RWPE1 (cell line): ENCODE measurements at regions not wholly inside any gene's neighbourhood (a gene's known extent, or its start where the extent isn't known, plus 50 kb on each side); places are given as distances from the start of the nearest gene placed in this dataset.

Source experiments
- CTCF ChIA-PET: fragments of 350-600 bp; sonication (Branson Sonifier 250); formaldehyde crosslinking; extraction: SDS; loops from one replicate; lab custom pipeline; 2021; lab: Yijun Ruan, JAX
- POLR2A ChIA-PET: fragments of 400-600 bp; formaldehyde crosslinking; extraction: SDS; loops from one replicate; lab custom pipeline; 2020; ENCODE audit warnings: antibody characterized with exemption; ENCODE audit not compliant: low non-redundant PET; lab: Yijun Ruan, JAX
- DNase-seq: peaks from one replicate; pipeline ENCODE4 v3.0.0; 2012; ENCODE audit warnings: low spot score
- H3K27ac ChIP-seq: fragments of 450-650 bp; 2 replicates; pipeline ENCODE4 v1.5.1; 2017
- TF ChIP-seq, protein P1 (sequence below): fragments of 450-650 bp; conservative IDR thresholded peaks from 2 replicates; pipeline ENCODE4 v1.5.1; 2017; ENCODE audit warnings: low read depth, mild to moderate bottlenecking

DNA sequence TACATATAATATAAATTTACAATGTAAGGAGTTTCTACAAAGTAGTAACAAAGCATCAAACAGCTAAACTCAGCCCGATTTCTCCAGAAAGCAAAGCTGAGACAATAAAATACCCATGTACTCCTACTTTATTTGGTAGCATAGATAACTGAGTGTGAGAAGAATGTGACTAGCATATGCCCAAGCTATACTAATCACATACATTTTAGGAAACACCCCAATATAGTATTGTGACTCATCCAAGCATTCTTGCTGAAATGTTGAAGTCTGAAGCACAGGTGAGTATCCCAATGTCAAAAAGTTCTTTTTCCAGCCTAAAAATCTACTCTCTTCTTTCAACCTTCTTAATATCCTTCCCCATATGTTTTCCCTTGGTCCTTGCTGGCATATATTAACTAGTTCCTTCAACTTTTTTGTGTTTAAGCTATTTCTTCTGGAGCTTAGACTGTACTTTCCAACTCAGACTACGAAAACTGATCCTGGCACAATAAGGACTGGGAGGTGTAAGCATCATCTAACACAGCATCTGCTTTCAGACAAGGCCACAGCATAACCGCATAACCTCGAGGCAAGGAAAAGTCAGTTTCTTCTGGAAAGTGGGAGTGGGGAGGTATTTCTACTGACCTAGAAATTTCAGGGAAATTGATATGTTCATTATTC lies 163.0 kb upstream of the RNPC3 start:
- no peak for DNase-seq
- TF ChIP-seq, protein P1, sequence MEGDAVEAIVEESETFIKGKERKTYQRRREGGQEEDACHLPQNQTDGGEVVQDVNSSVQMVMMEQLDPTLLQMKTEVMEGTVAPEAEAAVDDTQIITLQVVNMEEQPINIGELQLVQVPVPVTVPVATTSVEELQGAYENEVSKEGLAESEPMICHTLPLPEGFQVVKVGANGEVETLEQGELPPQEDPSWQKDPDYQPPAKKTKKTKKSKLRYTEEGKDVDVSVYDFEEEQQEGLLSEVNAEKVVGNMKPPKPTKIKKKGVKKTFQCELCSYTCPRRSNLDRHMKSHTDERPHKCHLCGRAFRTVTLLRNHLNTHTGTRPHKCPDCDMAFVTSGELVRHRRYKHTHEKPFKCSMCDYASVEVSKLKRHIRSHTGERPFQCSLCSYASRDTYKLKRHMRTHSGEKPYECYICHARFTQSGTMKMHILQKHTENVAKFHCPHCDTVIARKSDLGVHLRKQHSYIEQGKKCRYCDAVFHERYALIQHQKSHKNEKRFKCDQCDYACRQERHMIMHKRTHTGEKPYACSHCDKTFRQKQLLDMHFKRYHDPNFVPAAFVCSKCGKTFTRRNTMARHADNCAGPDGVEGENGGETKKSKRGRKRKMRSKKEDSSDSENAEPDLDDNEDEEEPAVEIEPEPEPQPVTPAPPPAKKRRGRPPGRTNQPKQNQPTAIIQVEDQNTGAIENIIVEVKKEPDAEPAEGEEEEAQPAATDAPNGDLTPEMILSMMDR = no peak
- no peak overlapping the region for H3K27ac ChIP-seq
- CTCF ChIA-PET = no interaction called here
- POLR2A ChIA-PET = no interaction called here

DNA sequence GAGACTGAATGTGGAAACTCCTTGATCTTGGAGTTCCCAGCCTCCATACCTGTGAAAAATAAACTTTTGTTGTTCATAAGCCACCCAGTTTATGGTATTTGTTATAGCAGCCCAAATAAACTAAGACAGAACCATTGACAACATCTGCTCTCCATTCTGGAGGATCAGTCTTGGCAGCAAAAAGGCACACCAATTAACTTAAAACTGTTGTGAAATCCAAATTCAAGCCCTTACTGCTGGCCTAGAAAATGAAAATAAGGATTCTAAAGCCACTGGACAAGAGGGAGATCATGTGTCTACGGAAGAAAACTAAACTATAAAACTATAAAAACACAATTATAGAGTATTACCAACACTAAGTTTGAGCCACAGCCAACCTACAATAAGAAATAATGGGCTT lies 172.1 kb upstream of the RNPC3 start:
- no peak overlapping the region for H3K27ac ChIP-seq
- POLR2A ChIA-PET = no interaction called here
- no peak for DNase-seq
- TF ChIP-seq, protein P1 = no peak
- CTCF ChIA-PET = no interaction called here

DNA sequence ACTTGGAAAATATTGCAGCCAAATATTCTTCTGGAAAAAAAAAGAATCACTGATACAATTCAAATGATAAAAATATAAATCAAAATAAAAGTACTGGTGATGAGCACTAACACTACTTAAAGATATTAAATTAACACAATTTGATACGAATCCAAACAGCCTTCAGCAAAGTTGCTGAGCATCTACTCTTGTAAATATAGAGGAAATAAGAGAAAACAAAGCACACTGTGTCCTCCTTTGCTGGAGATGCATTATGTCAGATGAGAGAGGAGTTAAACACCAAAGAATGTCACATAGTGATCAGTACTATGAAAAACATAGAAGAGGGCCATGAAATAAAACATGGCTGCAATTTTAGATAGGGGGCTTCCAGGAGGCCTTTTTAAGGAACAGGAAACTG lies 177.4 kb upstream of the RNPC3 start:
- no peak overlapping the region for H3K27ac ChIP-seq
- ChIA-PET POLR2A (no interaction called here), CTCF (no interaction called here)
- DNase-seq = no peak
- TF ChIP-seq, protein P1 = no peak

DNA sequence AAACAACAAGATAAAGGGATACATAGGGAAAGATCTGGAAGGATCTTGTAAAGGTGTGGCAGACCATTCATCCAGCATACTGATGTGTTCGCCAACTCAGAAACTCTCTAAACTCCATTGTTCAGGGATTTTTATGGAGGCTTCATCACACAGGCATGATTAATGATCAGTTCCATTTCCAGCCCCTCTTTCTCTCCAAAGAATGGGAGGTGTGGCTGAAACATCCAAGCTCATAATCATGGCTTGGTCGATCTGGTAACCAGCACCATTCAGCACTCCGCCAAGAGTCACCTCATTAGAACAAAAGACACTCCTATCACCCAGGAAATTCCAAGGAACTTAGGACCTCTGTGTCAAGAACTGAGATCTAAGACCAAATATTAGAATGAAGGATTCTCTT lies 180.6 kb upstream of the RNPC3 start:
- ChIA-PET POLR2A (no interaction called here), CTCF (no interaction called here)
- H3K27ac ChIP-seq = no peak overlapping the region
- DNase-seq = no peak
- TF ChIP-seq, protein P1 = no peak

DNA sequence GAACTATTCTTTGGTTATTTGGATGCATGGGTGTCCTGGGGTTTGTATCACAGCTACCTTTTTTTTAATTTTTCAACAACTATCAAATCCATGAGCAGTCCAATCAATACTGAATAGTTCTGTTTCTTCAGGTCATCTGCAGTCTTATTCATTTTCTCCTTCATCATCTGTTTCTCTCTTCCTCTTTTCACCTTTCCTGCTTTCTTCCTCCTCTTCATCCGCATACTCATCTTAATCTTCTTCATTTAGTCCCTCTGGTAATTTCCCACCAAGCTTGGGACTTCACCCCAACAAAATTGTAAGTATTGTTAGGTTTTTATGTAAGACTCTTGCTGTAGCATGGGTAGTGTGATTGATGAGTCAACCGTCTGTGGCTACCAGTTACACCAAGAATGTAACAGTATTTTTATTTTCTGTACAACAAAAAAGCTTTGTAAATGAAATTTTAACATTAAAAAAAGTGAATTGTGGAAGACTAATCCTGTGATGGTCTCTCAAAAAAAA lies 184.1 kb upstream of the RNPC3 start:
- DNase-seq = no peak
- POLR2A ChIA-PET = no interaction called here
- CTCF ChIA-PET = no interaction called here
- no peak overlapping the region for H3K27ac ChIP-seq
- TF ChIP-seq, protein P1 = no peak

DNA sequence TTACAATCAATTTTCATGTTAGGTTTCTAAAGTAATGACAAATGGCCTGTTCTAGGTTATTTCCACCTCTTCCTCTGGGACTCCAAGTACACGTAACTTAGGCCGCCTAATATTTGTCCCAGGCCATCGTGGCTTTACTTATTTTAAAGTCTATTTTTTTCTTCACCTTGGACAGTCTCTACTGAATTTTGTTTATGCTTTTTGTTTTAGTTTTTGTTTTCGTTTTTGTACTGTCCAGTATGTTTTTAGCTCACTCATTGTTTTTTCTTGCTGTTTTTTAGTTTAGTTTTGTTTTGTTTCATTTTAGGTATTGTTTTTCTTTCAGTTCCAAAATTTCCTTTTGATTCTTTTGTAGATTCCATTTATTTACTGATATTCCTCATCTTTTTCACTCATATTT lies 187.7 kb upstream of the RNPC3 start:
- DNase-seq = no peak
- H3K27ac ChIP-seq = no peak overlapping the region
- TF ChIP-seq, protein P1 = no peak
- POLR2A ChIA-PET = no interaction called here
- CTCF ChIA-PET = interaction anchor here (0.6 to 0.7 kb wide), 2 partner anchors 177 to 439 kb away, joined by 3 to 4 read pairs; no protein-coding TSS in a partner anchor
